ENCODE measurements at regions not wholly inside any gene's neighbourhood (a gene's known extent, or its start where the extent isn't known, plus 50 kb on each side); places are given as distances from the start of the nearest gene placed in this dataset.
"Not testable (repeated sequence)": the region's sequence is repeated elsewhere in the genome, so short reads cannot be mapped to it uniquely, and the experiment has no call there.

DNA sequence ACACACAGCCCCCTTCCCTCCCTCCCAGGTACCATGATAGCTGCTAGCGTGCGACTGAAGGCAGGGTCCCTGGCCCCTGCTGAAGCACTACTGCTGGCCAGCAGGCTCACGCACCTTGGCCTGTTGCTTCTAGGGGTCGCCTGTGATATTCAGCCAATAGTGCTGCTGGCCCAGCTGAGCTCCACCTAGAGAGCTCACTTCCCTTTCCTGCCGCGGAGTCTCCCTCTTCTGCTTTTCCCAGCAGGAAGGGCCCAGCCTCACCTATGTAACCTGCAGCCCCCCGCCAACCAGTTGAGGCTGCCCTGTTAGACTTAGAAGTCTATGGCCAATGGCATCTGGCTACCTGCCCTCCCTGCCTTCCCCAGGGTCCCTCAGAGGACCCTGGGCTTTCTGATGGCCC is 175.5 kb upstream of the ZSCAN2 start:
- not testable (repeated sequence) for H3K27me3 ChIP-seq (ENCODE audit: control insufficient read depth, insufficient read depth, low read length); H3K36me3 ChIP-seq (ENCODE audit: control insufficient read depth, insufficient read depth, low read length); H3K4me3 ChIP-seq (ENCODE audit: low read depth, low read length); H3K9ac ChIP-seq (ENCODE audit: low read length); H3K4me1 ChIP-seq (ENCODE audit: control insufficient read depth, insufficient read depth, low read length); H3K27ac ChIP-seq (ENCODE audit: low read depth, low read length); H3K9me3 ChIP-seq (ENCODE audit: control insufficient read depth, insufficient read depth, low read depth, low read length)

DNA sequence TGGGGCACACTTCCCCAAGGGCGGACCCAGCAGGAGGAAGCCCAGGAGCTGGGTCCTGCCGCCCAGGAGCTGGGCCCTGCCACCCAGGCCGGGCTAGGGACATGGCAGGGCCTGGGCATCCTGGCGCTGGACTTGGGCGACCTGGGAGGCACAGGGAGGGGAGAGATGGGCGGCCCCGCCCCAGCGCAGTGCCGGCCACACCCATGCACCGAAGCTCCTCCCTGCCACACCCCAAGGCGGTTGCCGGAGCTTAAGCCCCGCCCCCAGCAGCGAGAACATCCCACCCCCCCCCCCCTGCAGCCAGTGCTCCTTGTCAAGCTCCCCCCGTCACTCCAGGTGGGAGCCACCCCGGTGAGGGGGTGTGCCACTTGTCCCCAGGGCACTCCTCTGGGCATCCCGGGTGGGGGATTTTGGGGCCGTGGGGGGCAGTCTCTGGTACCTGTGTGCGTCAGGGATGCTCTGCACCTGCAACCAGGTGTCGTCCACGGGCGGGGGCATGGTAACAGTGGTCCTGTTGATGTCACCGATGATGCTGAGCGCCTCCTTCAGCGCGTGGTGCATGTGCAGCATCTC is 127.4 kb upstream of the ZSCAN2 start:
- H3K27ac ChIP-seq (ENCODE audit: low read depth, low read length); H3K36me3 ChIP-seq (ENCODE audit: control insufficient read depth, insufficient read depth, low read length); H3K4me1 ChIP-seq (ENCODE audit: control insufficient read depth, insufficient read depth, low read length); H3K9ac ChIP-seq (ENCODE audit: low read length); H3K9me3 ChIP-seq (ENCODE audit: control insufficient read depth, insufficient read depth, low read depth, low read length); H3K27me3 ChIP-seq (ENCODE audit: control insufficient read depth, insufficient read depth, low read length); H3K4me3 ChIP-seq (ENCODE audit: low read depth, low read length): not testable (repeated sequence)

- not testable (repeated sequence) for H3K9ac ChIP-seq (ENCODE audit: low read length); H3K4me1 ChIP-seq (ENCODE audit: control insufficient read depth, insufficient read depth, low read length); H3K4me3 ChIP-seq (ENCODE audit: low read depth, low read length); H3K27ac ChIP-seq (ENCODE audit: low read depth, low read length); H3K36me3 ChIP-seq (ENCODE audit: control insufficient read depth, insufficient read depth, low read length); H3K27me3 ChIP-seq (ENCODE audit: control insufficient read depth, insufficient read depth, low read length); H3K9me3 ChIP-seq (ENCODE audit: control insufficient read depth, insufficient read depth, low read depth, low read length)
These were observed 124.3 kb upstream of the ZSCAN2 start for GRCh38 chr15:84476364-84477033.

DNA sequence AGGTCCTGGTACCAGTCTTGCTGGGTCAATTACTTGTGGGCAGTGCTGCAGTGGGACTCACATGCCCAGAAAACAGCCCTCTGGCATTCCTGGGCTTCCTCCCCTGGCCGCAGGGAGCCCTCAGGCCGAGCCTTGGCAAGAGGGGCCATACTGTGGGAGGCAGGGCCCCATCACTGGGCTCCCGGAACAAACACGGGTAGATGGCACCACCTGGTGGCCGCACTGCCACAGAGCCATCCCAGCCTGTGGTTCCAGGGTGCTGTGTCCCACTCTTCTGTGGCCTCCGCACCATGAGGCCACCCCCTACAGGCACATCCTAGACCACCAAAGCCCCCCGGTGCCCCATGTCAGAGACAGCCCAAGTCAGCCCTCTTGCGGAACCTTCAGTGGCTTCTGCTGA is 123.3 kb upstream of the ZSCAN2 start:
- not testable (repeated sequence) for H3K9me3 ChIP-seq (ENCODE audit: control insufficient read depth, insufficient read depth, low read depth, low read length); H3K4me3 ChIP-seq (ENCODE audit: low read depth, low read length); H3K4me1 ChIP-seq (ENCODE audit: control insufficient read depth, insufficient read depth, low read length); H3K27ac ChIP-seq (ENCODE audit: low read depth, low read length); H3K27me3 ChIP-seq (ENCODE audit: control insufficient read depth, insufficient read depth, low read length); H3K36me3 ChIP-seq (ENCODE audit: control insufficient read depth, insufficient read depth, low read length); H3K9ac ChIP-seq (ENCODE audit: low read length)

DNA sequence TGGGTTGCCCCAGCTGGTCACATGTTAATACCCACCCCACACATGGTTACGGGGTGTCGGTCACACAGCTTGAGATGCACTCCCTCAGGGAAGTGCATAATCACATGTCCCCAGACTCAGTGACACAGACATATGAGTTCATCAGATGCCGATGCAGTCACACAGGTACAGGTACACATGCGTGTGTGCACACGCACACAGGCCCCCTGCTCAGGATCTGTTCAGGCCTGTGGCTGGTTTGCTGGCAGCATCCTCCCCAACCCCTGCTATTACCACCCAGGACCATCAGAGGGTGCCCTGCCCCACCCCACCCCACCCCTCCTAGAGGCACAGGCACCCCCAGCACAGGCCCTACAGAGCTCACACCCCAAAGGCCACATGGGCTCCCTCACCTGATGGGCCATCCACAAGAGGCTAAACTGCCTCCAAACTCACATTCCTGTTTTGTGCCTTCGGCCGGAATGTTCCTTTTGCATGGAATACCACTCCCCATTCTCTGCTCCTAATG is 120.6 kb upstream of the ZSCAN2 start:
- H3K9me3 ChIP-seq (ENCODE audit: control insufficient read depth, insufficient read depth, low read depth, low read length); H3K4me1 ChIP-seq (ENCODE audit: control insufficient read depth, insufficient read depth, low read length); H3K4me3 ChIP-seq (ENCODE audit: low read depth, low read length); H3K27me3 ChIP-seq (ENCODE audit: control insufficient read depth, insufficient read depth, low read length); H3K36me3 ChIP-seq (ENCODE audit: control insufficient read depth, insufficient read depth, low read length); H3K27ac ChIP-seq (ENCODE audit: low read depth, low read length); H3K9ac ChIP-seq (ENCODE audit: low read length): not testable (repeated sequence)

GRCh38 chr15:84483859-84484258 is 117.0 kb upstream of the ZSCAN2 start:
- not testable (repeated sequence) for H3K27ac ChIP-seq (ENCODE audit: low read depth, low read length); H3K4me3 ChIP-seq (ENCODE audit: low read depth, low read length); H3K9me3 ChIP-seq (ENCODE audit: control insufficient read depth, insufficient read depth, low read depth, low read length); H3K27me3 ChIP-seq (ENCODE audit: control insufficient read depth, insufficient read depth, low read length); H3K9ac ChIP-seq (ENCODE audit: low read length); H3K4me1 ChIP-seq (ENCODE audit: control insufficient read depth, insufficient read depth, low read length); H3K36me3 ChIP-seq (ENCODE audit: control insufficient read depth, insufficient read depth, low read length)

DNA sequence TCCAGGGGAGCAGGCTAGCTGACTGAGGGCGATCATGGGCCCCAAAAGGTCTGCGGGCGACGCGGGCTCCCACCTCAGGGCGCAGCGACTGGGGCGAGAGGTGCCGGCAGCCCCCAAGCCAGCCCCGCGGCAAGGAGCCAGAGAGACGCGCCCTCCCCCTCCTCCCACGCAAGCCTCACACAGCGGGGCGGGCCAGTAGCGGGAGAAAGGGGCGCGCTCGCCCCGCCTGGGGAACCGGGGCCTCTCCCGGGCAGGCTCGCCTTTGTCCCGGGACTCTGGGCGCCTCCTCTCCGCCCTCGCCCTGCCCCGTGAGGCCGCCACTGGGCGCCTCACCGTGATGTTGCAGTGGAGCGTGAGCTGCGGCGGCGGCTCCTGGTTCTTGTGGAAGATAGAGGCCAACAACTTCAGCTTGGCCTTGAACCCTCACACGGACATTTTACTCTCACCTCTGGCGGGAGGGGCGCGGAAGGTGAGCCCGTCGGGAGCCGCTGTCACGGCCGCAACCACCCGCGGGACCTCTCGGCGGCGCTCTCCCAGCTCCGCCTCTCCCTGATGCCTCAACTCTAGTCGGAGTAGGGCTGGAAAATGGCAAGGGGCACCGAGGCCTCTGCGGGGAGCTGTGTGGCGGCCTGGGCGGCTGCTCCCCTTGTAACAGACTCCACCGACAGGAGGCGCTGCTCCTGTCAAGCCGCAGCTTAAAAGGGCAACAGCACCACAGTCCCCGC is 100.5 kb upstream of the ZSCAN2 start:
- H3K9me3 ChIP-seq (ENCODE audit: control insufficient read depth, insufficient read depth, low read depth, low read length); H3K9ac ChIP-seq (ENCODE audit: low read length); H3K36me3 ChIP-seq (ENCODE audit: control insufficient read depth, insufficient read depth, low read length); H3K4me1 ChIP-seq (ENCODE audit: control insufficient read depth, insufficient read depth, low read length); H3K27me3 ChIP-seq (ENCODE audit: control insufficient read depth, insufficient read depth, low read length); H3K27ac ChIP-seq (ENCODE audit: low read depth, low read length); H3K4me3 ChIP-seq (ENCODE audit: low read depth, low read length): not testable (repeated sequence)

GRCh38 chr15:84503101-84503500 is 97.7 kb upstream of the ZSCAN2 start:
- not testable (repeated sequence) for H3K27ac ChIP-seq (ENCODE audit: low read depth, low read length); H3K27me3 ChIP-seq (ENCODE audit: control insufficient read depth, insufficient read depth, low read length)

GRCh38 chr15:84505552-84505951 is 95.3 kb upstream of the ZSCAN2 start:
- not testable (repeated sequence) for H3K36me3 ChIP-seq (ENCODE audit: control insufficient read depth, insufficient read depth, low read length); H3K9ac ChIP-seq (ENCODE audit: low read length); H3K27me3 ChIP-seq (ENCODE audit: control insufficient read depth, insufficient read depth, low read length); H3K4me1 ChIP-seq (ENCODE audit: control insufficient read depth, insufficient read depth, low read length); H3K27ac ChIP-seq (ENCODE audit: low read depth, low read length); H3K9me3 ChIP-seq (ENCODE audit: control insufficient read depth, insufficient read depth, low read depth, low read length); H3K4me3 ChIP-seq (ENCODE audit: low read depth, low read length)

More at GRCh38 chr15:84503101-84503500, 97.7 kb upstream of the ZSCAN2 start:
- H3K36me3 ChIP-seq (ENCODE audit: control insufficient read depth, insufficient read depth, low read length); H3K4me1 ChIP-seq (ENCODE audit: control insufficient read depth, insufficient read depth, low read length); H3K9ac ChIP-seq (ENCODE audit: low read length); H3K4me3 ChIP-seq (ENCODE audit: low read depth, low read length); H3K9me3 ChIP-seq (ENCODE audit: control insufficient read depth, insufficient read depth, low read depth, low read length): not testable (repeated sequence)

DNA sequence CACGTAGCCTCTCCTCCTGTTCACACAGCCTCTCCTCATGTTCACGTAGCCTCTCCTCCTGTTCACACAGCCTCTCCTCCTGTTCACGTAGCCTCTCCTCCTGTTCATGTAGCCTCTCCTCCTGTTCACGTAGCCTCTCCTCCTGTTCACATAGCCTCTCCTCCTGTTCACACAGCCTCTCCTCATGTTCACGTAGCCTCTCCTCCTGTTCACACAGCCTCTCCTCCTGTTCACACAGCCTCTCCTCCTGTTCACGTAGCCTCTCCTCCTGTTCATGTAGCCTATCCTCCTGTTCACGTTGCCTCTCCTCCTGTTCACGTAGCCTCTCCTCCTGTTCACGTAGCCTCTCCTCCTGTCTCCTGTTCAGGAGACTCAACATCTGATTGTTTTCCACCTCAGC is 88.5 kb upstream of the ZSCAN2 start:
- not testable (repeated sequence) for H3K4me3 ChIP-seq (ENCODE audit: low read depth, low read length); H3K9ac ChIP-seq (ENCODE audit: low read length); H3K36me3 ChIP-seq (ENCODE audit: control insufficient read depth, insufficient read depth, low read length); H3K27me3 ChIP-seq (ENCODE audit: control insufficient read depth, insufficient read depth, low read length); H3K9me3 ChIP-seq (ENCODE audit: control insufficient read depth, insufficient read depth, low read depth, low read length); H3K4me1 ChIP-seq (ENCODE audit: control insufficient read depth, insufficient read depth, low read length); H3K27ac ChIP-seq (ENCODE audit: low read depth, low read length)

- not testable (repeated sequence) for H3K36me3 ChIP-seq (ENCODE audit: control insufficient read depth, insufficient read depth, low read length); H3K4me3 ChIP-seq (ENCODE audit: low read depth, low read length); H3K27me3 ChIP-seq (ENCODE audit: control insufficient read depth, insufficient read depth, low read length); H3K9me3 ChIP-seq (ENCODE audit: control insufficient read depth, insufficient read depth, low read depth, low read length); H3K9ac ChIP-seq (ENCODE audit: low read length); H3K4me1 ChIP-seq (ENCODE audit: control insufficient read depth, insufficient read depth, low read length); H3K27ac ChIP-seq (ENCODE audit: low read depth, low read length)
These were observed 84.0 kb upstream of the ZSCAN2 start for GRCh38 chr15:84516773-84517172.

All from HUES6 (cell line).